Inflammatory macrophage treated with lipopolysaccharide for 1 hour (primary cell): ENCODE measurements at regions not wholly inside any gene's neighbourhood (a gene's known extent, or its start where the extent isn't known, plus 50 kb on each side); places are given as distances from the start of the nearest gene placed in this dataset.

Experiments
- DNase-seq, 2 donors: peaks; one replicate each; pipeline ENCODE4 v3.0.0-alpha.2; 2020 to 2022

GRCh38 chr5:39579750-39580149 lies 155.0 kb upstream of the DAB2 start:
- no peak for DNase-seq

- DNase-seq, result peak in 1 of 2 donors; percentile 62
Observed at GRCh38 chr5:39578887-39579497, 154.2 kb upstream of the DAB2 start.

GRCh38 chr5:39577529-39577928 lies 152.7 kb upstream of the DAB2 start:
- DNase-seq, result no peak

GRCh38 chr5:39570403-39571027 lies 145.7 kb upstream of the DAB2 start:
- DNase-seq, result peak; percentile 28 to 75

GRCh38 chr5:39569857-39570256 lies 145.1 kb upstream of the DAB2 start:
- DNase-seq, result no peak

- no peak for DNase-seq
Observed at GRCh38 chr5:39566891-39567290, 142.1 kb upstream of the DAB2 start.

GRCh38 chr5:39566029-39566428 lies 141.2 kb upstream of the DAB2 start:
- no peak for DNase-seq

GRCh38 chr5:39561421-39561820 lies 136.6 kb upstream of the DAB2 start:
- no peak for DNase-seq

GRCh38 chr5:39560726-39561125 lies 135.9 kb upstream of the DAB2 start:
- DNase-seq, result no peak

- peak in 1 of 2 donors; percentile 33 for DNase-seq
Observed at GRCh38 chr5:39559923-39560322, 135.1 kb upstream of the DAB2 start.

- no peak for DNase-seq
Observed at GRCh38 chr5:39558541-39558940, 133.8 kb upstream of the DAB2 start.

- peak; percentile 18 to 33 for DNase-seq
Observed at GRCh38 chr5:39555788-39556187, 131.0 kb upstream of the DAB2 start.

- DNase-seq, result peak; percentile 57 to 93
Observed at GRCh38 chr5:39547553-39548154, 122.9 kb upstream of the DAB2 start.

- DNase-seq, result no peak
Observed at GRCh38 chr5:39544941-39545340, 120.2 kb upstream of the DAB2 start.

- peak; percentile 35 to 38 for DNase-seq
Observed at GRCh38 chr5:39543335-39543734, 118.6 kb upstream of the DAB2 start.

GRCh38 chr5:39542511-39543285 lies 117.9 kb upstream of the DAB2 start:
- peak in 1 of 2 donors; percentile 17 for DNase-seq

GRCh38 chr5:39541920-39542319 lies 117.1 kb upstream of the DAB2 start:
- peak; percentile 24 to 25 for DNase-seq

GRCh38 chr5:39539470-39539869 lies 114.7 kb upstream of the DAB2 start:
- no peak for DNase-seq

- no peak for DNase-seq
Observed at GRCh38 chr5:39534690-39535089, 109.9 kb upstream of the DAB2 start.

- DNase-seq, result no peak
Observed at GRCh38 chr5:39533749-39534148, 109.0 kb upstream of the DAB2 start.

- DNase-seq, result no peak
Observed at GRCh38 chr5:39532511-39532910, 107.7 kb upstream of the DAB2 start.

GRCh38 chr5:39531306-39531705 lies 106.5 kb upstream of the DAB2 start:
- DNase-seq, result no peak

GRCh38 chr5:39526914-39527477 lies 102.2 kb upstream of the DAB2 start:
- peak; percentile 78 to 94 for DNase-seq
